ENCODE measurements at regions not wholly inside any gene's neighbourhood (a gene's known extent, or its start where the extent isn't known, plus 50 kb on each side); places are given as distances from the start of the nearest gene placed in this dataset.

DNA sequence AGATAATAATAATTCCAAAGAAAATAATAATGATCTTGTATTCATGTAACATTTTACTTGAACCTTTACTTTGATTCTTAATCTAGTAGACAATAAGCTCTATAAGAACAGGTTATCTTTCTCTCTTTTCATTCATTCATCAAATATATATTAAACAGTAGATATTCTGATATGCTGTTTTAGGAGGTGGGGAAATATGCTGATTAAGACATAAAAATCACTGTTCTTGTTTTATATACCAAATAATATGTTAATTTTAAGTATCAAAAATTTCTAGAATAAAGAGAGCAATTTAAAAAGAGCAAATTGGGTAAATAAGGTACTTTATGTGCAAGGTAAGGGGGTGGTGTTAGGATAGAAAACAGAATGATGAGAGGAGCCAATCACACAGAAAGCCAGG is 401.9 kb downstream of the PDHA2 start:
- Histone ChIP-seq H3K23ac (ENCODE audit: low read depth, low read length) (no peak overlapping the region), H3K9ac (ENCODE audit: low read depth, low read length) (no peak overlapping the region), H3K4me2 (ENCODE audit: low read depth, low read length) (no peak overlapping the region), H2BK15ac (ENCODE audit: low read depth, low read length) (no peak overlapping the region), H2AK5ac (ENCODE audit: low read depth, low read length) (no peak overlapping the region), H3K9me3 (ENCODE audit: control insufficient read depth, insufficient read depth, low read length) (peaks cover 2% of the 10 kb centered on the region), H4K91ac (ENCODE audit: insufficient read depth, low read depth, low read length) (no peak overlapping the region), H3K36me3 (ENCODE audit: control insufficient read depth, insufficient read depth, low read length) (no peaks in the 10 kb centered on the region), H4K5ac (ENCODE audit: low read depth, low read length) (no peak overlapping the region), H2BK20ac (ENCODE audit: low read depth, low read length) (no peak overlapping the region), H2AK9ac (replicated peaks; ENCODE audit: low read depth, low read length, poor library complexity) (no peak overlapping the region), H3K4me1 (ENCODE audit: control insufficient read depth, insufficient read depth, low read length) (no peaks in the 10 kb centered on the region), H3K79me1 (ENCODE audit: low read depth in 1 of 2, low read length in 2 of 2) (no peaks in the 10 kb centered on the region), H3K4ac (ENCODE audit: low read depth, low read length) (no peak overlapping the region), H3K18ac (ENCODE audit: low read depth, low read length) (no peak overlapping the region), H2BK120ac (ENCODE audit: low read depth, low read length) (no peak overlapping the region), H2BK5ac (ENCODE audit: low read depth, low read length, poor library complexity, severe bottlenecking) (no peak overlapping the region), H3K27me3 (ENCODE audit: control insufficient read depth, insufficient read depth, low read length) (no peaks in the 10 kb centered on the region), H4K20me1 (ENCODE audit: insufficient read depth, low read length) (no peaks in the 10 kb centered on the region), H3K56ac (ENCODE audit: extremely low read depth, insufficient read depth, low read length) (no peak overlapping the region), H3K27ac (ENCODE audit: insufficient read depth, low read length) (no peak overlapping the region), H3K9me1 (ENCODE audit: insufficient read depth, low read length) (no peaks in the 10 kb centered on the region), H3K14ac (replicated peaks; ENCODE audit: low read depth, low read length) (no peak overlapping the region), H2AFZ (replicated peaks; ENCODE audit: low read length, poor library complexity) (no peak overlapping the region), H4K8ac (ENCODE audit: low read depth in 2 of 2, low read length in 2 of 2) (no peak overlapping the region), H3K4me3 (ENCODE audit: insufficient read depth, low read depth, low read length) (no peak overlapping the region)
- dilution Hi-C loops (cut with HindIII; ENCODE audit: low sequenced_read_pairs, unreplicated experiment) (no loop called here), intact Hi-C loops (cut with micrococcal nuclease) (no loop called here), in situ Hi-C loops (cut with MboI; ENCODE audit: low sequenced_read_pairs) (no loop called here)
- 0 out of 2 replicates have a peak, but pooled peaks have one; percentile 42 for TF ChIP-seq MAFK (IDR thresholded peaks at IDR 0.05; ENCODE audit: low read depth, low read length)
- no peak for TF ChIP-seq CHD1 (IDR thresholded peaks at IDR 0.05; ENCODE audit: low read depth, low read length)
- TF ChIP-seq FOS (IDR thresholded peaks at IDR 0.05; ENCODE audit: low read depth, low read length): no peak
- TF ChIP-seq NFE2L2 (IDR thresholded peaks at IDR 0.05; ENCODE audit: low read depth, low read length): no peak
- no peak for TF ChIP-seq CEBPB (IDR thresholded peaks at IDR 0.05; ENCODE audit: low read depth, low read length)
- TF ChIP-seq, protein P1, sequence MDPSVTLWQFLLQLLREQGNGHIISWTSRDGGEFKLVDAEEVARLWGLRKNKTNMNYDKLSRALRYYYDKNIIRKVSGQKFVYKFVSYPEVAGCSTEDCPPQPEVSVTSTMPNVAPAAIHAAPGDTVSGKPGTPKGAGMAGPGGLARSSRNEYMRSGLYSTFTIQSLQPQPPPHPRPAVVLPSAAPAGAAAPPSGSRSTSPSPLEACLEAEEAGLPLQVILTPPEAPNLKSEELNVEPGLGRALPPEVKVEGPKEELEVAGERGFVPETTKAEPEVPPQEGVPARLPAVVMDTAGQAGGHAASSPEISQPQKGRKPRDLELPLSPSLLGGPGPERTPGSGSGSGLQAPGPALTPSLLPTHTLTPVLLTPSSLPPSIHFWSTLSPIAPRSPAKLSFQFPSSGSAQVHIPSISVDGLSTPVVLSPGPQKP (IDR thresholded peaks at IDR 0.05; ENCODE audit: borderline replicate concordance, low read depth, low read length): no peak
- POLR2A ChIA-PET (ENCODE audit: unreplicated experiment): no interaction called here
- ATAC-seq (ENCODE audit: low read depth) (no peak), DNase-seq (no peak)
- BruUV-seq (replicated peaks): no TSS peak
- CTCF ChIA-PET: no interaction called here
